Loucy (cell line): ENCODE measurements at regions not wholly inside any gene's neighbourhood (a gene's known extent, or its start where the extent isn't known, plus 50 kb on each side); places are given as distances from the start of the nearest gene placed in this dataset.

Experiments
- EZH2phosphoT487 ChIP-seq: fragments of 200-600 bp; IDR thresholded peaks from 2 replicates; pipeline ENCODE4 v1.6.1; 2018; ENCODE audit warnings: antibody characterized with exemption, mild to moderate bottlenecking, moderate library complexity, borderline replicate concordance
- TF ChIP-seq, protein P1 (sequence below): fragments of 200-600 bp; sonication (generic); conservative IDR thresholded peaks from 2 replicates; pipeline ENCODE4 v1.5.1; 2014; ENCODE audit warnings: mild to moderate bottlenecking, antibody characterized with exemption, low read length

DNA sequence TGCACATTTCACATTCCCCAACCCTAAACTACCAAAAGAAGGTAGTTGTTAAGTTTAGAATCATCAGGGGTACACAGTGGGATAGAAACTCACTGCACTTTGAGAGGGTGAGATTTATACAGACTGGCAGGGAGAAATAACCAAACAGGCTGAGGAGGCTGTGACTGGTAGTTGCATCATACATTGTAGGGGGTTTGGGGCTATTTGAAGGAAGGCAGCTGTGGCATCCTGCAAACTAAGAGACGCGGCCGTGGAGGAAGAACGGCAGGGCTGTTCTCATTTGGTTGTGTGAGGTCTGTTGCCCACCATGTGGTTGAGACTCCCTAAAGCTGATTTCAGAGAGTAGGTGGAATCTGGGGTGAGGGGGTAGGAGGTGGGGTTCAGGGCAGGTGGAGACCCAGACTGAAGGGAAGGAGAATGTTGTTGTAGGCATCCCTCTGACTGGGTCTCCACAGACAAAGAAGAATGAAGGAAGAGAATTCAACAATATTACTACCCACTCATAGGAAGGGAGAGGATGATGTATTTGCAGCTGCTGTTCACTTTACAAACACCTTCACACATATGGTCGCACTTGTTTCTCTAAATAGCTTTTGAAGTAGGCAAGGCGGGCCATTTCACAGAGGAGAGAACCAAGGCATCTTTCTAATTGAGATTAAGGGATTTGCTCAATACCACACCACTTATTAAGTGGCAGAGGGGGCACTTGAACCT is 170.9 kb upstream of the SIX2 start:
- TF ChIP-seq, protein P1, sequence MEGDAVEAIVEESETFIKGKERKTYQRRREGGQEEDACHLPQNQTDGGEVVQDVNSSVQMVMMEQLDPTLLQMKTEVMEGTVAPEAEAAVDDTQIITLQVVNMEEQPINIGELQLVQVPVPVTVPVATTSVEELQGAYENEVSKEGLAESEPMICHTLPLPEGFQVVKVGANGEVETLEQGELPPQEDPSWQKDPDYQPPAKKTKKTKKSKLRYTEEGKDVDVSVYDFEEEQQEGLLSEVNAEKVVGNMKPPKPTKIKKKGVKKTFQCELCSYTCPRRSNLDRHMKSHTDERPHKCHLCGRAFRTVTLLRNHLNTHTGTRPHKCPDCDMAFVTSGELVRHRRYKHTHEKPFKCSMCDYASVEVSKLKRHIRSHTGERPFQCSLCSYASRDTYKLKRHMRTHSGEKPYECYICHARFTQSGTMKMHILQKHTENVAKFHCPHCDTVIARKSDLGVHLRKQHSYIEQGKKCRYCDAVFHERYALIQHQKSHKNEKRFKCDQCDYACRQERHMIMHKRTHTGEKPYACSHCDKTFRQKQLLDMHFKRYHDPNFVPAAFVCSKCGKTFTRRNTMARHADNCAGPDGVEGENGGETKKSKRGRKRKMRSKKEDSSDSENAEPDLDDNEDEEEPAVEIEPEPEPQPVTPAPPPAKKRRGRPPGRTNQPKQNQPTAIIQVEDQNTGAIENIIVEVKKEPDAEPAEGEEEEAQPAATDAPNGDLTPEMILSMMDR = no peak
- TF ChIP-seq EZH2phosphoT487 = no peak
